Nephron (organoid): ENCODE measurements at regions not wholly inside any gene's neighbourhood (a gene's known extent, or its start where the extent isn't known, plus 50 kb on each side); places are given as distances from the start of the nearest gene placed in this dataset.

Source experiments
- H3K27ac Mint-ChIP-seq, 3 experiments: 2 replicates each; pipeline ENCODE4 v1.8.0; 2020; ENCODE audit warnings: mixed read lengths in 3 of 3, mild to moderate bottlenecking in 2 of 3, moderate library complexity in 1 of 3
- H3K27me3 Mint-ChIP-seq: 2 replicates; pipeline ENCODE4 v1.8.0; 2021; ENCODE audit warnings: low read depth, mild to moderate bottlenecking, moderate library complexity, mixed read lengths
- H3K36me3 Mint-ChIP-seq: 2 replicates; pipeline ENCODE4 v1.8.0; 2020; ENCODE audit warnings: low read depth, mixed read lengths
- H3K4me1 Mint-ChIP-seq: 2 replicates; pipeline ENCODE4 v1.8.0; 2020; ENCODE audit warnings: mixed read lengths
- H3K4me3 Mint-ChIP-seq, 3 experiments: 2 replicates each; pipeline ENCODE4 v1.8.0; 2020; ENCODE audit warnings: mild to moderate bottlenecking in 3 of 3, mixed read lengths in 3 of 3, moderate library complexity in 2 of 3
- H3K9me3 Mint-ChIP-seq: 2 replicates; pipeline ENCODE4 v1.8.0; 2020; ENCODE audit warnings: mixed read lengths
- TF ChIP-seq, protein P1 (sequence below), 3 experiments: fragments of 200-600 bp; sonication (generic); IDR thresholded peaks; one replicate each; pipeline ENCODE4 v1.5.0; 2021; ENCODE audit warnings: antibody characterized with exemption in 3 of 3; ENCODE audit not compliant: unreplicated experiment in 3 of 3

DNA sequence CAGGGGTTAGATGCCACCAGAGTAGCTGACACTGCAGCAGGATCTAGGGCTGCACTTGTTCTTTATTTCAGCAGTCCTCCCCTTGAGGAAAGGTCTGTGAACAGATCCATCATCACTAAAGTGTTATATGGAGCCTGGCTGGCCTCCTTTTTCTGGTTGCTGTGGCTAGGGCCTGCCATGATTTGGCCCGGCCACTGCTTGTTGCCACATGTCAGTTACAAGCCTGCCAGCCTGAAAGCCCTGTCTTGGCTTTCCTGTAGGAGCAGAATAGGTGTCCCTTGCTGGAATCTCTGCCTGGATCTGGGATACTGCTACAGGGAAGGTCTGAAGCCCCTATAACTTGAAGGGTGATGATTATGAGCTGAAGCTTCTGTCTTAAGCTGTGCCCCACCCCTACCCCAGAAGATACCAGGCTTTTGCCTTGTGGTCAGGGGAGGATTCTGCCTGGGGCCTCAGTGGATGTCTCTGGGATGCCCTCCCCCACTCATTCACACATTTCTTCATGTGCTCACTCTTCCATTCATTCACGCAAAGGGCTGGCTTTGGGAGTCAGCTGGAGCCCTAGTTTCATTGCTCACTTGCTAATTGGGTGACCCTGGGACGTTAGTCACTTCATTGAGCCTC, 64.7 kb downstream of the NDUFS5 start:
- peaks cover 41% of the 10 kb centered on the region for H3K4me1 Mint-ChIP-seq
- TF ChIP-seq, protein P1, sequence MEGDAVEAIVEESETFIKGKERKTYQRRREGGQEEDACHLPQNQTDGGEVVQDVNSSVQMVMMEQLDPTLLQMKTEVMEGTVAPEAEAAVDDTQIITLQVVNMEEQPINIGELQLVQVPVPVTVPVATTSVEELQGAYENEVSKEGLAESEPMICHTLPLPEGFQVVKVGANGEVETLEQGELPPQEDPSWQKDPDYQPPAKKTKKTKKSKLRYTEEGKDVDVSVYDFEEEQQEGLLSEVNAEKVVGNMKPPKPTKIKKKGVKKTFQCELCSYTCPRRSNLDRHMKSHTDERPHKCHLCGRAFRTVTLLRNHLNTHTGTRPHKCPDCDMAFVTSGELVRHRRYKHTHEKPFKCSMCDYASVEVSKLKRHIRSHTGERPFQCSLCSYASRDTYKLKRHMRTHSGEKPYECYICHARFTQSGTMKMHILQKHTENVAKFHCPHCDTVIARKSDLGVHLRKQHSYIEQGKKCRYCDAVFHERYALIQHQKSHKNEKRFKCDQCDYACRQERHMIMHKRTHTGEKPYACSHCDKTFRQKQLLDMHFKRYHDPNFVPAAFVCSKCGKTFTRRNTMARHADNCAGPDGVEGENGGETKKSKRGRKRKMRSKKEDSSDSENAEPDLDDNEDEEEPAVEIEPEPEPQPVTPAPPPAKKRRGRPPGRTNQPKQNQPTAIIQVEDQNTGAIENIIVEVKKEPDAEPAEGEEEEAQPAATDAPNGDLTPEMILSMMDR (IDR thresholded peaks at IDR 0.05; ENCODE audit: unreplicated experiment in 3 of 3): no peak
- H3K27ac Mint-ChIP-seq: peak overlapping the region in 1 of 3 experiments; percentile 73
- no peaks in the 10 kb centered on the region for H3K27me3 Mint-ChIP-seq
- no peak overlapping the region for H3K4me3 Mint-ChIP-seq
- no peaks in the 10 kb centered on the region for H3K9me3 Mint-ChIP-seq
- H3K36me3 Mint-ChIP-seq: no peaks in the 10 kb centered on the region

DNA sequence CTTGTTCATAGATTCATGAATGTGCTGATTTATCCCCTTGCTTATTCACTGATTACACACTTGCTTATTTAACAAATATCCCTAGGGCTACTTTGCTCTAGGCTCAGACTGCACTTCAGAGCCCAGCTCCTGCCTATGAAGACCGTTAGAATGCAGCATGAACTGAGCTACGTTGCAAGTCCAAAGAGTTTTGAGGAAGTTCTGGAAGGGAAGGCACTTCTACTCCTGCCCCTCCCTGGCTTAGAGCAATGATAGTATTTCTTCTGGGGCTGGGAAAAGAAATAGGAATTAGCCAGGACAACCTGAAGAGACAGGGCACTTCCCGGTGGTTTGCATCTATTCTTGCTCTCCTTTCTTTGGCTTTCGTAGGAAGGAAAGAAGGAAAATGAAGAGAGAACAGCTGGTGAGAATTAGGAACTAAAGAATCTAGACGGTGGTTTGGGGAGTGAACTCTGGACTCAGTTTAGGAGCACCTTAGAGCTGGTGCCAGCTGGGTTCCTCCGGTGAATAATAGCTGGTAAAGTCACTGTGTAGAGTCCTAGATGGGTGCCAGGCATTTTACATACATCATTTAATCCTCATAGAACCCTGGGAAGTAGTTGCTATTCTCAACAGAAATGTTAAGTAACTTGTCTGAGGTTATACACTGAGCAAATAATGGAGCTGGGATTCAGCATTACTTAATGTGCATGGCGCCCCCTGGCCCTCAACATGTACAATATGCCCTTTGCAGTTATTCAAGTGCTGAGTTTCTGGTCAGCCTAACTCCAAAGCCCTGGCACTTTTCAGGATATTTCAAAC, 65.9 kb downstream of the NDUFS5 start:
- H3K9me3 Mint-ChIP-seq: no peaks in the 10 kb centered on the region
- peaks cover 29% of the 10 kb centered on the region for H3K4me1 Mint-ChIP-seq
- no peaks in the 10 kb centered on the region for H3K27me3 Mint-ChIP-seq
- no peaks in the 10 kb centered on the region for H3K36me3 Mint-ChIP-seq
- H3K4me3 Mint-ChIP-seq: no peak overlapping the region
- peak overlapping the region in 2 of 3 experiments; percentile 77 to 83 for H3K27ac Mint-ChIP-seq
- TF ChIP-seq, protein P1 (IDR thresholded peaks at IDR 0.05; ENCODE audit: unreplicated experiment in 3 of 3): peak; percentile 63 to 72 (median 70)

DNA sequence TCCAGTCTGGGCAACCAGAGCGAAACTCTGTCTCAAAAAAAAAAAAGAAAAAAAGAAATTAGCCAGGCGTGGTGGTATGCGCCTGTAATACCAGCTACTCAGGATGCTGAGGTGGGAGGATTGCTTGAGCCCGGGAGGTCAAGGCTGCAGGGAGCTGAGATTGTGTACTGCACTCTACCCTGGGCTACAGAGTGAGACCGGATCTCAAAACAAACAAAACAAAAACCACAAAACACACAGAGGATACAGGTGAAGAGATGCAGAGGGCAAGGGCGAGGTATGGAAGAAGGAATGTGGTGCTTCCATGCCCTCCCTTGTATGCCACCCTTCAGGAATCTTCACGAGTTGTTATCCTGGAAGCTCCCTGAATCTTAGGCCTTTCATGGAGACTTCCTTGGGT, 68.5 kb downstream of the NDUFS5 start:
- no peaks in the 10 kb centered on the region for H3K36me3 Mint-ChIP-seq

DNA sequence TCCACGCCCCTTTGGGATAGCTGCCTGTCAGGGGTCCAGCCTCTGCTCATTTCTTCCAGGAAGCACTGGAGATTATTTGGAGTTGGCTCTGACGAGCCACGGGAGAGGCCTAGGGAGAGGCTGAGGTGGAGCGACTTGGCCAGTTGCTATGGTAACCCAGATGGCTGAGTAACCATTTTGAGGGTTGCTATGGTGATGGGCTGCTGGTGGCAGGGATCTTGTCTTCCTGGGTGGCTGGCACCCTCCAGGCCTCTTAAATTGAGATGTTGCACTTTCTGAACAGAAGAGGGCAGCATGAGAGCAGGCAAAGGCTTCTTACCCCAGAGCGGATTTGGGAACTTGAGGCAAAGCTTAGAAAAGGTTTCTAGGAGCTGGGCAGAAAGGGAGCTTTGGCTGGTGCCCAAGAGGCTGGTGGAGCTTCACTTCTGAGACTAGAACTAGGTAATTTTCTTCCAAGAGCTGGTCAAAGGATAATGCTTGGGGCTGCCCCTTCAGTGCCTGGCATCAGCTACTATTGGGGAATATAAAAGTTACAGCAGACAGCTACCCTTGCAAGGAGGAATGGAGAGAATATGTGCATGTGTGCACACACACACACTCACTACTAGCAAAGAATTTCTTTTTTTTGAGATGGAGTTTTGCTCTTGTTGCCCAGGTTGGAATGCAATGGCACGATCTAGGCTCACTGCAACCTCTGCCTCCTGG, 72.5 kb downstream of the NDUFS5 start:
- no peaks in the 10 kb centered on the region for H3K36me3 Mint-ChIP-seq
- H3K27ac Mint-ChIP-seq: peak overlapping the region in 2 of 3 experiments; percentile 47 to 79
- TF ChIP-seq, protein P1 (IDR thresholded peaks at IDR 0.05; ENCODE audit: unreplicated experiment in 3 of 3): peak; percentile 69 to 75 (median 74)
- no peaks in the 10 kb centered on the region for H3K9me3 Mint-ChIP-seq
- H3K27me3 Mint-ChIP-seq: no peaks in the 10 kb centered on the region
- H3K4me1 Mint-ChIP-seq: peaks cover 34% of the 10 kb centered on the region
- H3K4me3 Mint-ChIP-seq: no peak overlapping the region

More for the DNA sequence above, 68.5 kb downstream of the NDUFS5 start:
- H3K4me3 Mint-ChIP-seq: no peak overlapping the region
- no peaks in the 10 kb centered on the region for H3K9me3 Mint-ChIP-seq
- TF ChIP-seq, protein P1 (IDR thresholded peaks at IDR 0.05; ENCODE audit: unreplicated experiment in 3 of 3): no peak
- no peak overlapping the region for H3K27ac Mint-ChIP-seq
- no peaks in the 10 kb centered on the region for H3K27me3 Mint-ChIP-seq
- peaks cover 29% of the 10 kb centered on the region for H3K4me1 Mint-ChIP-seq

DNA sequence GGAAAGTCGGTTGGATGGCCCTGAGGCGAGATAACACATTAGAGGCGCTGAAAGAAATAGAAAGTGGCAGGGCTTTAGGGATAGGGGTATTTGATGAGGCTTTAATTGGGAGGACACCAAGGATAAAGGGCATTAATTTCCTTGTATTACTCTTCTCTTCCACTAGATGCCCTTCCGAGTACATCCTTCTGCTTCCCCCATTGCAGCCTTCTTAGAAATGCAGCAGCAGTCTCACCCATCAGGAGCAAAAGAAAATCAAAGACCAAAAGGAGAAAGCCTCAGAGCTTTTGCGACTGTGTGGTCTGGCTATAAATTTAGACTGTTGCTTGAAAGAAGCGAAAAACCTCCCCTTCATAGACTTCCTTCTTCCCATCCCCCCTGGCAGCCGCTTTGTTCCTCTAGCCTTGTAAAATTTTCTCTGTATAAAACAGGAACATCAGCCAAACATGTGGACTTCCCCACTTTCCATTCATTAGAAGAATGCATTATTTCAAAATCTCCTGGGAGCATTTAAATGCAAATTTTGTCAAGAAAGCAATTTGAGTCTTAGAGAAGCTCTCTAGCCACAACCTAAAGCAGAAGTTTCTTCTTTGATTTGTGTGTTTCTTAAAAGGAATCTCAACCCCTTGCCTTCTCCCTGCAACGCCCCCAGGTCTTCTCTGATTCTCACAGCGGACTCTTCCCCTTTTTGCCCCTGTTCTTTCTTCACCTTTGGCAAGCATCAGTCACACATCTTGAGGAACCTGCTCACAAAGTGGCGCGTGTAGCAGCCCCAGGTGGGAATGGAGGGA, 76.6 kb downstream of the NDUFS5 start:
- Mint-ChIP-seq H3K36me3 (no peaks in the 10 kb centered on the region), H3K4me3 (peak overlapping the region; percentile 72 to 85 (median 83)), H3K9me3 (no peaks in the 10 kb centered on the region), H3K4me1 (peaks cover 50% of the 10 kb centered on the region), H3K27me3 (no peaks in the 10 kb centered on the region), H3K27ac (peak overlapping the region; percentile 91 to 98 (median 95))
- TF ChIP-seq, protein P1 (IDR thresholded peaks at IDR 0.05; ENCODE audit: unreplicated experiment in 3 of 3): peak; percentile 76 to 78 (median 77)
